Neural progenitor cell (in vitro differentiated cells): ENCODE measurements at regions not wholly inside any gene's neighbourhood (a gene's known extent, or its start where the extent isn't known, plus 50 kb on each side); places are given as distances from the start of the nearest gene placed in this dataset.

Source experiments
- DNase-seq: peaks from one replicate; pipeline ENCODE4 v3.0.0-alpha.2; 2016; ENCODE audit warnings: low spot score
- H2AFZ ChIP-seq: fragments of 200-600 bp; sonication (generic); replicated peaks from 2 replicates; pipeline ENCODE4 v1.6.1; 2016; ENCODE audit warnings: antibody characterized with exemption
- H3F3A ChIP-seq: fragments of 200-600 bp; sonication (generic); 2 replicates; pipeline ENCODE4 v1.6.1; 2016; ENCODE audit warnings: antibody characterized with exemption, low read depth
- H3K27ac ChIP-seq: fragments of 200-600 bp; sonication (generic); 2 replicates; pipeline ENCODE4 v1.5.1; 2016; ENCODE audit warnings: mild to moderate bottlenecking
- H3K27me3 ChIP-seq: fragments of 200-600 bp; sonication (generic); 2 replicates; pipeline ENCODE4 v1.6.1; 2016; ENCODE audit warnings: mild to moderate bottlenecking, moderate library complexity
- H3K36me3 ChIP-seq: fragments of 200-600 bp; sonication (generic); 2 replicates; pipeline ENCODE4 v1.5.1; 2016
- H3K4me1 ChIP-seq: fragments of 200-600 bp; sonication (generic); 2 replicates; pipeline ENCODE4 v1.6.1; 2016; ENCODE audit warnings: mixed run types
- H3K4me2 ChIP-seq: fragments of 200-600 bp; sonication (generic); 2 replicates; pipeline ENCODE4 v1.6.1; 2016
- H3K4me3 ChIP-seq: fragments of 200-600 bp; sonication (generic); 2 replicates; pipeline ENCODE4 v1.5.1; 2016
- H3K79me2 ChIP-seq: fragments of 200-600 bp; sonication (generic); 2 replicates; pipeline ENCODE4 v1.6.1; 2016; ENCODE audit warnings: low read depth
- H3K9ac ChIP-seq: fragments of 200-600 bp; sonication (generic); 2 replicates; pipeline ENCODE4 v1.6.1; 2016
- H3K9me3 ChIP-seq: fragments of 200-600 bp; sonication (generic); 2 replicates; pipeline ENCODE4 v1.5.1; 2016; ENCODE audit warnings: low read depth
- H4K20me1 ChIP-seq: fragments of 200-600 bp; sonication (generic); 2 replicates; pipeline ENCODE4 v1.6.1; 2016; ENCODE audit warnings: low read depth
- H3K27ac Mint-ChIP-seq: 3 replicates; pipeline ENCODE4 v1.8.0; 2021; ENCODE audit warnings: mixed read lengths
- H3K27me3 Mint-ChIP-seq: 2 replicates; pipeline ENCODE4 v1.8.0; 2022; ENCODE audit warnings: low read depth, mild to moderate bottlenecking, inconsistent platforms, moderate library complexity, mixed read lengths; ENCODE audit not compliant: insufficient read depth
- H3K36me3 Mint-ChIP-seq: 3 replicates; pipeline ENCODE4 v1.8.0; 2021; ENCODE audit warnings: mixed read lengths
- H3K4me1 Mint-ChIP-seq: 3 replicates; pipeline ENCODE4 v1.8.0; 2021; ENCODE audit warnings: mixed read lengths
- H3K4me3 Mint-ChIP-seq: 3 replicates; pipeline ENCODE4 v1.8.0; 2021; ENCODE audit warnings: mild to moderate bottlenecking, moderate library complexity, mixed read lengths
- H3K9me3 Mint-ChIP-seq: 3 replicates; pipeline ENCODE4 v1.8.0; 2020; ENCODE audit warnings: mixed read lengths
- CTCF ChIP-seq: fragments of 200-600 bp; sonication (generic); IDR thresholded peaks from 2 replicates; pipeline ENCODE4 v1.5.1; 2017; ENCODE audit warnings: antibody characterized with exemption, mild to moderate bottlenecking
- EZH2 ChIP-seq: fragments of 200-600 bp; sonication (generic); IDR thresholded peaks from 2 replicates; pipeline ENCODE4 v1.6.1; 2017; ENCODE audit warnings: antibody characterized with exemption, mild to moderate bottlenecking, moderate library complexity
- EZH2phosphoT487 ChIP-seq: fragments of 200-600 bp; sonication (generic); IDR thresholded peaks from 2 replicates; pipeline ENCODE4 v1.6.1; 2017; ENCODE audit warnings: antibody characterized with exemption

GRCh38 chr7:85561706-85562105 lies 374.9 kb upstream of the SEMA3D start:
- no peaks in the 10 kb centered on the region for H3K9me3 Mint-ChIP-seq
- H3K4me1 Mint-ChIP-seq: no peaks in the 10 kb centered on the region
- H3K9ac ChIP-seq: no peak overlapping the region
- no peak overlapping the region for H3K4me3 Mint-ChIP-seq
- no peaks in the 10 kb centered on the region for H3K36me3 Mint-ChIP-seq
- no peaks in the 10 kb centered on the region for H3F3A ChIP-seq
- H3K36me3 ChIP-seq: no peaks in the 10 kb centered on the region
- no peak overlapping the region for H3K4me3 ChIP-seq
- H3K27me3 ChIP-seq: no peaks in the 10 kb centered on the region
- H4K20me1 ChIP-seq: no peaks in the 10 kb centered on the region
- no peaks in the 10 kb centered on the region for H3K4me1 ChIP-seq
- no peak overlapping the region for H3K27ac Mint-ChIP-seq
- no peak for TF ChIP-seq EZH2phosphoT487
- no peak for TF ChIP-seq EZH2
- TF ChIP-seq CTCF: no peak
- H3K9me3 ChIP-seq: no peaks in the 10 kb centered on the region
- H2AFZ ChIP-seq: peak overlapping the region; percentile 58
- no peak overlapping the region for H3K4me2 ChIP-seq
- H3K79me2 ChIP-seq: no peaks in the 10 kb centered on the region
- H3K27me3 Mint-ChIP-seq: no peaks in the 10 kb centered on the region
- no peak for DNase-seq
- no peak overlapping the region for H3K27ac ChIP-seq

- Histone ChIP-seq H3K27ac (no peak overlapping the region), H3K36me3 (no peaks in the 10 kb centered on the region), H3K4me3 (no peak overlapping the region), H2AFZ (no peak overlapping the region), H3K4me1 (no peaks in the 10 kb centered on the region), H3K9me3 (no peaks in the 10 kb centered on the region), H3K27me3 (no peaks in the 10 kb centered on the region), H3K79me2 (no peaks in the 10 kb centered on the region), H3K9ac (no peak overlapping the region), H3F3A (no peaks in the 10 kb centered on the region), H3K4me2 (no peak overlapping the region), H4K20me1 (no peaks in the 10 kb centered on the region)
- no peaks in the 10 kb centered on the region for H3K36me3 Mint-ChIP-seq
- peak; percentile 77 for DNase-seq
- peaks cover 2% of the 10 kb centered on the region for H3K4me1 Mint-ChIP-seq
- H3K4me3 Mint-ChIP-seq: no peak overlapping the region
- H3K27ac Mint-ChIP-seq: no peak overlapping the region
- TF ChIP-seq CTCF (peak; percentile 88), EZH2 (no peak)
- H3K27me3 Mint-ChIP-seq: no peaks in the 10 kb centered on the region
- H3K9me3 Mint-ChIP-seq: no peaks in the 10 kb centered on the region
Observed at GRCh38 chr7:85554236-85555178, 367.7 kb upstream of the SEMA3D start.

- H3K9me3 ChIP-seq: no peaks in the 10 kb centered on the region
- Mint-ChIP-seq H3K4me1 (no peaks in the 10 kb centered on the region), H3K4me3 (no peak overlapping the region), H3K9me3 (no peaks in the 10 kb centered on the region), H3K36me3 (no peaks in the 10 kb centered on the region), H3K27me3 (no peaks in the 10 kb centered on the region), H3K27ac (no peak overlapping the region)
- H3K4me3 ChIP-seq: no peak overlapping the region
- H3K79me2 ChIP-seq: no peaks in the 10 kb centered on the region
- no peaks in the 10 kb centered on the region for H3K36me3 ChIP-seq
- no peak overlapping the region for H3K4me2 ChIP-seq
- H2AFZ ChIP-seq: no peak overlapping the region
- no peaks in the 10 kb centered on the region for H3K27me3 ChIP-seq
- no peaks in the 10 kb centered on the region for H3K4me1 ChIP-seq
- no peaks in the 10 kb centered on the region for H3F3A ChIP-seq
- no peak for TF ChIP-seq EZH2phosphoT487
- TF ChIP-seq EZH2: no peak
- TF ChIP-seq CTCF: no peak
- H3K9ac ChIP-seq: no peak overlapping the region
- H4K20me1 ChIP-seq: no peaks in the 10 kb centered on the region
- no peak for DNase-seq
- H3K27ac ChIP-seq: no peak overlapping the region
Observed at GRCh38 chr7:85535974-85536729, 349.3 kb upstream of the SEMA3D start.
